GM18520 (cell line): ENCODE measurements at regions not wholly inside any gene's neighbourhood (a gene's known extent, or its start where the extent isn't known, plus 50 kb on each side); places are given as distances from the start of the nearest gene placed in this dataset.

Experiments
- ATAC-seq: cut with Tn5 transposase; IDR thresholded peaks from one replicate; pipeline ENCODE4 v1.9.1; 2021; ENCODE audit not compliant: unreplicated experiment

GRCh38 chr2:5119046-5119445 is 573.1 kb upstream of the SOX11 start:
- ATAC-seq: no peak

- no peak for ATAC-seq
Measured at GRCh38 chr2:5121121-5121520, 571.1 kb upstream of the SOX11 start.

- no peak for ATAC-seq
Measured at GRCh38 chr2:5121642-5122041, 570.5 kb upstream of the SOX11 start.

DNA sequence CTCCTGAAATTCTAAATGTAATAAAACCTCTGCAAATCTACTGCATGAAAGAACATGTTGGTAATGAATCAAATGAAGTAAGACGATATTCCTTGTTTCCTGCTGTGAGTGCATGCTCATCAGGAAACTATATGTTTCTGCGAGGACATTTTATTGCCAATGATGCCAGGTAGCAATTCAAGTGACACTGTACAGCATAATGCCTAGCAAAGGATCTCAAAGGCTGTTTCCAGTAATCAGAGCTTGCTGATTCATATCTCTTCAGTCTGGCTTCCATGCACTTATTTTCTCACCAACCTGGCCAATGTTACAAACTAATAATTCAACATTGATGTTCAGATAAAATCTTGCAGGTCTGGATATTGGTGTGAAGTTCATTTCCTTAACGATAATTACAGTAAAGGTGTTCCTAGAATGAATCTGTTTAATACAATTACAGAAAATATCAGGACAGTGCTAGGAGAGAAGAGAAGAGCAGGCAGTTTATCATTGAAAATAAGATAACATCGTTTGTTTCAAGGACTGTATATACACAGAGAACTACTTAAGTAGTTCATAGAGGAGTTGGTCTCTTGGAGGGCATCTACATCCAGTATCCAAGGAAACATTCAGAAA is 568.5 kb upstream of the SOX11 start:
- no peak for ATAC-seq

- ATAC-seq: no peak
Measured at GRCh38 chr2:5125017-5125730, 567.0 kb upstream of the SOX11 start.

GRCh38 chr2:5132281-5132680 is 559.9 kb upstream of the SOX11 start:
- ATAC-seq: no peak

GRCh38 chr2:5140347-5140746 is 551.8 kb upstream of the SOX11 start:
- ATAC-seq: no peak

DNA sequence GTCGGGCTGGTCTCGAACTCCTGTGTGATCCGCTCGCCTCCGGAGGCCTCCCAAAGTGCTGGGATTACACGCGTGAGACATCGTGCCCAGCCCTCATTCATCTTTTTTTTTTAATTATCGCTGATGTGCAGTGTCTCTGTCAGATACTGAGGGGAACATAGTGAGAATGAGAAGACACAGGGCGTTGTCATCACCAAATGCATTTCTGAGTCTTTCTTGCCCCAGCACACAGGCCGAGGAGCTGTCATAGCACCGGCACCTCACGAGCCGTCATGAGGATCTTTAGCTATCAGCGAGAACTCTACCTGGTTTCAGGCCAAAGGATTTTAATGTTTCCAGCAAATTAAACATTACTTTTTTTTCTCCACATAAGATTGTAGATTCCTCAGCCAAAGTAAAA is 548.0 kb upstream of the SOX11 start:
- no peak for ATAC-seq

GRCh38 chr2:5145053-5145452 is 547.1 kb upstream of the SOX11 start:
- ATAC-seq: no peak

DNA sequence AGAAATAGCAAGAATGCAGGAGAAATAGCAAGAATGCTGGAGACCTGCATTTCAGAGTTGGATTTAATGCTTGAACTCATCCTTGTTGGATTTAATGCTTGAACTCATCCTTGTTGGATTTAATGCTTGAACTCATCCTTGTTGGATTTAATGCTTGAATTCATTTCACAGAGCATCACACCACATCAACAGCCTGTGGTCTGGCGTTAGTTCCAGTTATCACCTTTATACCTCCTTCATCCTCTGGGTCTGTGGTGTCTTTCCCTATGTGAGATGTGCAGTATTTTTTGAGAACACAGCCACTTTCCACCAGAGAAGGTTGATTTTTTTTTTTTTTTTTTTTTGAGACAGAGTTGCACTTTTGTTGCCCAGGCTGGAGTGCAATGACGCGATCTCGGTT is 546.4 kb upstream of the SOX11 start:
- no peak for ATAC-seq

DNA sequence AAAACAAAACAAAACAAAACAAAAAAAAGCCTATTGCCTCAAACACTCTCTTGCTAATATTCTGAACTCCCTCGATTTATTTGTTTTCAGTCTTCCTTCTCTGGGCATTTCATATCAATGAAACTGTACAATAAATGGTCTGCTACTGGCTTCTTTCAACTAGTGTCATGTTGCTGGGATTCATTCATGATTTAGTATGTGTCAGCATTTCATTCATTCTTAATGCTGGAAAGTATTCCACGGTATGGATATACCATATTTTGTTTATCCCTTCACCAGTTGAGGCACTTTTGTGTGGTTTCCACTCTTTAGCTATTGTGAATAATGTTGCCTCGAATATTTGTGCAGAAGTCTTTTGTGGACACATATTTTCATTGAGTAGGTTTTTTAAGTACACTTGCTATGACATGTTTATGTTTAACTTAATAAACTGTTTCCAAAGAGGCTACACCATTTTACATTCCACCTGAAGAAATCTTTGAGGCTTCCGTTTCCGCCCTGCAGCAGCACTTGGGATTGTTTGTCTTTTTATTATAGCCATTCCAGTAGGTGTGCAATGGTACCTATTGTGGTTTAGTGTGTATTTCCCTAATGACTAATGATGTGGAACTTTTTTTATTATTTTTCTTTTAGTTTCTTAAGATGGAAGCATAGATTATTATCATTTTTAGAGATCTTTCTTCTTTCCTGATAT is 543.6 kb upstream of the SOX11 start:
- no peak for ATAC-seq

- no peak for ATAC-seq
Measured at GRCh38 chr2:5150871-5151270, 541.3 kb upstream of the SOX11 start.

DNA sequence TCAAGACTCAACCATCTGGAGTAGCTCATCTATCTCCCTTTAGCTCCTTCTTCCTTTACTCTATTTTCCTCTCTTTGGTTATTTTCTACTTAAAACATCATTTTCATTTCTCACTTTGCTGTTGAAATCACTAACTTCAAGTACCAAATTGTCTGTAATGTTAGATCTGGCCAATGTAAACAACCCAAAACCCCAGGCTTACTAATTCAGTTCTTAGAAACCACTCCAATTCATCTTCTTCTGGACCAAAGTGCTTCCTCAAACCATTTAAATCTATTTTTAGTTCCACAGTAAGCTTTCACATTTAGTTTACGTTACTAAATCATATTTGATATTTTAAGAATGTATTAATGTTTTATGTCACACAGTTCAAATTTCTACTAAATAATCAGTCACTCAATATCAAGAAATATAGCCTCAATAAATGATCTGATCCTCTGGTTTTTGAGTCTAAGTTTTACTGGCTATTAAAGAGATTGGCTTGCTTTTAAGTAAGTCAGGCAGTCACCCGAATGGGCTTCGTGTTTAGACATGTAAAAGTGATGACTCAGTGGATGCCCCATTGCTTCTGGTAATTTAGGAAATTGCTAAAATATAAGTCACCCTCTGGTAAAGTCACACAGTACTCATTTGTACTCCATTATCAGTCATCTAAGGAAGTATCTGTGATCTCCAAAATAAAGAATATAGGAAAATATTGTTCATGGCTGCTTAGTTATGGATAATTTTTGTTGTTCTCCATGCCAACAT is 527.2 kb upstream of the SOX11 start:
- ATAC-seq: no peak

DNA sequence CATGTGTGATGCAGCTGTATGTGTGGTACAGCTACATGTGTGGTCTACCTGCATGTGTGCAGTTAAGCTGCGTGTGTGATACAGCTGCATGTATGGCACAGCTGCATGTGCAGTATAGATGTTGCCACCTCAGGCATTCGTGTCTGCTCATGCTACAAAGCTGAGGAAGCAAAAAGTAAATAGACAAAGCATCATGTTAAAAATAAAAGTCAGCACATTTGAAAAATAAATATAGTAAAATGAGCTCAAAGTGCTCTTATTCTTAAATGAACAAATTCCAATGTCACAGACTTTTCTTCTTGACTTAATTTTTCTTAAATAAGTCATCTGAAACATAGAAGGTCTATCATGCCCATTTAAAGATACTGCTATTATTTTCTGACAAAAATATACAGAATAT is 519.3 kb upstream of the SOX11 start:
- ATAC-seq: no peak

- no peak for ATAC-seq
Measured at GRCh38 chr2:5173876-5174535, 518.2 kb upstream of the SOX11 start.

DNA sequence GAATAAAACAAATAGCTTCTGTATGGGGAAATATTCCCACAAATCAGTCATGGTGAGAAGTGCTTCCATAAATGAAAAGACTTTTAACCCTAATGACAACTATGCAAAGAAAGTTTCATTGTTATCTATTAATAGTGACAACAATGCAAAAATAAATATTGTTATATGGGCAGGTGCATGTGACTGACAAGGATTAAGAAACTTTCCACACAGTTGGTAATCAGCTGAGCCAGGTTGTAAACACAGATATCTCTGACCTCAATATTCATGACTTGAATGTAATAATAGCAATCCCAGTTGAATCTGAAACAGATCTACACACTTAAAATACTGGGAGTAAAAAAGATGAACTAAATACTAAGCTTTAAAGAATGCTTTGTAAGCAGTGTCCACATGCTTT is 517.0 kb upstream of the SOX11 start:
- no peak for ATAC-seq

DNA sequence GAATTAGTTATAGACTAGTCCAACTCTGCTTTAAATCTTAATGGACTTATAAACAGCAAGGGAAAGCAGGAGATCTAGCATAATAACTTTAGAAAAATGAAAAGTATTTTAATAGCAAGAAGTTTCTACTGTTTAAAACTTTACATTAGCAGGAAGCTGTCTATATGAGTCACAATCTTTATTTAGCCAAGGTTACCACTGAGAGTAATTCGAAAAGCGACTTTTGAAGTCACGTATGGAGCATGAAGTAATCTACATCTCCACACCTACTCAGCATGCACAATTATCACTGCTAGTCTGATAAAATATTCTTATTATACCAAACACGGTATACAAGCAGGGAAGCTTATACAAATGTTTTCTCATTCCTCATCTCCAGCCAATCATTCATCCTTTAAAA is 515.4 kb upstream of the SOX11 start:
- no peak for ATAC-seq

DNA sequence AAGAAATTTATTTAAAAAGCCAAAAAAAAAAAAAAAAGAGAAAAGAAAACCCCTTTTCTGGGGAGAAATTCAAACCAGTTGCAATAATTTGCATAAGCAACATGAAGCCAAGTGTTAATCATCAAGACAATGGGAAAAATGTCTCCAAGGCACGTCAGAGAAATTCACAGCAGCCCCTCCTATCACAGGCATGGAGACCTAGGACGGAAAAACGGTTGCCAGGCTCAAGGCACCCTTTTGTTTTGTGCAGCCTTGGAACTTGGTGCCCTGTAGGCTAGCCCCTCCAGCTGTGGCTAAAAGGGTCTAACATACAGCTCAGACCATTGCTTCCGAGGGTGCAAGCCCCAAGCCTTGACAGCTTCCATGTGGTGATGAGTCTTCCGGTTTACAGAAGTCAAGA is 509.2 kb upstream of the SOX11 start:
- ATAC-seq: no peak

GRCh38 chr2:5187283-5187682 is 504.9 kb upstream of the SOX11 start:
- ATAC-seq: no peak

DNA sequence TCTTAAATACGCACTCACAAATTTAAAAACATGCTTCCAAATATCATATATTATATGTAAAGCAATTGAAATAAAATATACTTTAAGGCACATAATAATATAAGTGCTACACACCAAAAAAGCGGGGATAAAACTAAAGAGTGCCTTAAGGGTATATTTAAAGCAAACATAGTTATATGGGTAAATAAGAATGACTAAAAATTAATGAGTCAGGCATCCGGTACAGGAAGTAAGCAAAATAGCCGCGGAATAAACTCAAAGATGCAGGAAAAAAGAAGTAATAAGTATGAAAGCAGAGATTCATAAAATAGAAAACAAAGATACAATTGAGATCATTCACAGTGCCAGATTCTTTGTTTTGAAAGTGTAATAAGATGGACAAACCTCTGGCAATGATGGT is 503.5 kb upstream of the SOX11 start:
- ATAC-seq: no peak

DNA sequence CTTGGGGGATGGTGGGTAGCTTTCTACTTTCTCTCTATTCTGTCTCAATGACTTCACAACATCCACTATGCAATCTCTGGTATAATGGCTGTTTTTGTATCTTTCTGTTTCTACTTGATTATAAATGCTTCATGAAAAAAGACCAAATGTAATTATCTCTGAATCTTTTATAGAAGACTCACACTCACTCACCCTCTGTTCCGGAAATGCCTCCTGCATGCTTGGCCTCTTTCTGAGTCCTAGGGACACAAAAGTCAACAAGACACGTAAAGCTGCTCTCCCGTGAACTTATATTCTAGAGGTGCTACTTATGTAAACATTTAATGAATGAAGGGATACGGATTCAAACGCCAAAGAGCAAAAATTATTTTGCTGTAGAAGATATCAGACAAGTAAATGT is 502.2 kb upstream of the SOX11 start:
- no peak for ATAC-seq
